ENCODE measurements at regions not wholly inside any gene's neighbourhood (a gene's known extent, or its start where the extent isn't known, plus 50 kb on each side); places are given as distances from the start of the nearest gene placed in this dataset.

- TF ChIP-seq CTCF (IDR thresholded peaks at IDR 0.05) (no peak), POLR2A (IDR thresholded peaks at IDR 0.05) (no peak)
- Histone ChIP-seq H3K36me3 (no peaks in the 10 kb centered on the region), H3K4me1 (no peaks in the 10 kb centered on the region), H3K27me3 (no peaks in the 10 kb centered on the region), H3K27ac (no peak overlapping the region), H3K4me3 (no peak overlapping the region), H3K9me3 (no peaks in the 10 kb centered on the region)
- no peak for DNase-seq
Measured at GRCh38 chr7:93048136-93048930, 69.4 kb downstream of the SAMD9 start.

GRCh38 chr7:93047514-93048099 is 70.2 kb downstream of the SAMD9 start:
- TF ChIP-seq CTCF (IDR thresholded peaks at IDR 0.05) (no peak), POLR2A (IDR thresholded peaks at IDR 0.05) (no peak)
- no peak overlapping the region for H3K4me3 ChIP-seq

DNA sequence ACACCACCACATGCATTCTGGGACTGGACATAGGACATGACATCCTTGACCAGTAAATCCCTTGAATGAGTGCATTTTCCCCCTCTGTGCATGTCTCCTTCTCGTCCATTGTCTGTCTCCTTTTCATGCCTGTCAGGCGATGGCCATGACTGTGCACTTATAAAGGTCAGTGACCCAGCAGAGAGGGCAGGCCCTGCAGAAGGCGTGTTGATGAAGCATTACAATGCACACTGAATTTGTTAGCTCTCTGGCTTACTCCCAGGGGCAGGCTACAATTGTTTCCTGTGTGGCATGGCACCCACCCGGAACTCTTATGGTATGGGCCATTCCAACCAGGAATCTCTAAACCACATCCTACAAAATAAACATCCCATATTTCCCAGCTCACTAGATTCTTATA is 71.1 kb downstream of the SAMD9 start:
- no peaks in the 10 kb centered on the region for H3K9me3 ChIP-seq
- no peak overlapping the region for H3K27ac ChIP-seq
- H3K27me3 ChIP-seq = no peaks in the 10 kb centered on the region
- no peak for DNase-seq
- H3K4me1 ChIP-seq = no peaks in the 10 kb centered on the region
- TF ChIP-seq POLR2A (IDR thresholded peaks at IDR 0.05) (no peak), CTCF (IDR thresholded peaks at IDR 0.05) (no peak)
- no peak overlapping the region for H3K4me3 ChIP-seq
- no peaks in the 10 kb centered on the region for H3K36me3 ChIP-seq

More at GRCh38 chr7:93047514-93048099, 70.2 kb downstream of the SAMD9 start:
- H3K9me3 ChIP-seq = no peaks in the 10 kb centered on the region
- H3K4me1 ChIP-seq = no peaks in the 10 kb centered on the region
- H3K27ac ChIP-seq = no peak overlapping the region
- no peak for DNase-seq
- H3K36me3 ChIP-seq = no peaks in the 10 kb centered on the region
- H3K27me3 ChIP-seq = no peaks in the 10 kb centered on the region

DNA sequence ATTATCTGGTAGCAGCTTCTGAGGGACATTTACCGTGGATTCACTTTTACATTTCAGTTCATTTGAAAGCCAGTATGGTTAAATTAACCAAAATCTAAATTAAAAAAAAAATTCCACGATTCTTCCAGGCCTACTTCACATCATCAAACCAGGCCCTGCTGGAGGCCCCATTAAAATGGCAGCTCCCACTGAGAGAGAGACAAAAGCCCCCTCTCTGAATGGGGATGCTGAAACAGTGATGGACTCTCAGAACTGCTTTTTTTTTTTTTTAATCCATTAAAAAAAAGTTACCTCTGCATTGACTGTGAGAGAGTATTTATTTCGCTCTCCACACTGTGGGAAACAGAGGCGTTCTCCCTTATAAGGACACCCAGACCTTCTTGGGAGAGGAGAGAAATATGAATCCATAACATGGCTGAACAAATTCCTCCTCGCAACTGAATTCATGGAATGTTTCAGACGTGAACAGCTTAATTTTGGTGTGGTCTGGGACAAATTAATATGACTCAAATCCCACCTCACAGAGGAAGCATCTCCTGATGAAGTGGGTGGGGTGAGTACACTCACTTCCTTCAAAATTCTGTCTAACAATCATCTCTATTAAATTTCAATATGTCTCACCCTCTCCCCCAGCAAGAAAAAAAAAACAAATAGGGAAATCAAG is 73.5 kb downstream of the SAMD9 start:
- no peaks in the 10 kb centered on the region for H3K4me1 ChIP-seq
- TF ChIP-seq POLR2A (IDR thresholded peaks at IDR 0.05) = no peak
- no peak for TF ChIP-seq CTCF (IDR thresholded peaks at IDR 0.05)
- no peak overlapping the region for H3K27ac ChIP-seq
- no peaks in the 10 kb centered on the region for H3K36me3 ChIP-seq
- no peak for DNase-seq
- no peaks in the 10 kb centered on the region for H3K27me3 ChIP-seq
- no peaks in the 10 kb centered on the region for H3K9me3 ChIP-seq
- no peak overlapping the region for H3K4me3 ChIP-seq

DNA sequence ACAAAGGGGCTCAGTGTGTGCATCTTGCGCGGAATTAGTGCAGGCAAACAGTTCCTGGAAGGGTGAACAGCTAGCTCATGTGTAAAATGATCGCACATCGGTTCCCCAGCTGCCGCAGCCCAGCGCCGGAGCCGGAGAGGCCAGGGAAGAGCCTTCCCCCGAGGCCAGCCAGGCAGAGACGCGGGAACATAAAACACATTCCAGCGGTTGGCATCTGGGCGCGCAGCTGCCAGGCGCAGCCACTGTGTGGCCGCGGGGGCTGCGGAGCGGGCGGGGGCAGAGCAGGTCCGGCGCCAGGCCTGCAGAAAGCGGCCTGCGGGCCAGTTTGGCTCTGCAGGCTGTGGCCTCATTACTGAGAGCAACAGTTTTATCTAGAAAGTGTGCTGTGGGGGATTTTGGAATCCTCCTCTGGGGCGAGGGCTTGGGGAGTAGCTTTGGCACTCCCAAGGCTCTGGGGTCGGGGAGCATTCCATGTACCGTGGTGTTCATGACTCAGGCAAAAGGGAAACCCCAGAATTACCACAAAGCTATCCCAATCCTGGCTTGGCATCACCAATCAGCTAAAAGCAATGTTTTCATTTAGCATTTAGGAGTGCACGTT is 74.3 kb downstream of the SAMD9 start:
- TF ChIP-seq POLR2A (IDR thresholded peaks at IDR 0.05) (no peak), CTCF (IDR thresholded peaks at IDR 0.05) (no peak)
- Histone ChIP-seq H3K36me3 (no peaks in the 10 kb centered on the region), H3K27ac (no peak overlapping the region), H3K4me1 (no peaks in the 10 kb centered on the region), H3K27me3 (no peaks in the 10 kb centered on the region), H3K4me3 (peak overlapping the region in 2 of 4 donors; percentile 22 to 25), H3K9me3 (no peaks in the 10 kb centered on the region)
- DNase-seq = no peak
